Nephron progenitor cell (in vitro differentiated cells): ENCODE measurements at regions not wholly inside any gene's neighbourhood (a gene's known extent, or its start where the extent isn't known, plus 50 kb on each side); places are given as distances from the start of the nearest gene placed in this dataset.

Experiments
- DNase-seq: peaks from one replicate; pipeline ENCODE4 v3.0.0; 2021
- H3K27ac Mint-ChIP-seq: 2 replicates; pipeline ENCODE4 v1.8.0; 2021; ENCODE audit warnings: mild to moderate bottlenecking, moderate library complexity, mixed read lengths
- H3K27me3 Mint-ChIP-seq: 2 replicates; pipeline ENCODE4 v1.8.0; 2021; ENCODE audit warnings: mild to moderate bottlenecking, low read depth, mixed read lengths; ENCODE audit not compliant: poor library complexity
- H3K36me3 Mint-ChIP-seq: 2 replicates; pipeline ENCODE4 v1.8.0; 2021; ENCODE audit warnings: low read depth, mixed read lengths
- H3K4me1 Mint-ChIP-seq: 2 replicates; pipeline ENCODE4 v1.8.0; 2021; ENCODE audit warnings: mixed read lengths
- H3K4me3 Mint-ChIP-seq: 2 replicates; pipeline ENCODE4 v1.8.0; 2021; ENCODE audit warnings: mild to moderate bottlenecking, moderate library complexity, mixed read lengths
- H3K9me3 Mint-ChIP-seq: 2 replicates; pipeline ENCODE4 v1.8.0; 2021; ENCODE audit warnings: mild to moderate bottlenecking, moderate library complexity, mixed read lengths
- CTCF ChIP-seq: fragments of 200-600 bp; sonication (generic); IDR thresholded peaks from 2 replicates; pipeline ENCODE4 v1.5.0; 2021; ENCODE audit warnings: antibody characterized with exemption

- peaks cover 5% of the 10 kb centered on the region for H3K36me3 Mint-ChIP-seq
- H3K4me1 Mint-ChIP-seq = no peaks in the 10 kb centered on the region
- no peak for TF ChIP-seq CTCF
- peaks cover 28% of the 10 kb centered on the region for H3K9me3 Mint-ChIP-seq
- H3K27ac Mint-ChIP-seq = no peak overlapping the region
- no peak for DNase-seq
- H3K4me3 Mint-ChIP-seq = no peak overlapping the region
- peaks cover 8% of the 10 kb centered on the region for H3K27me3 Mint-ChIP-seq
These were observed 86.0 kb upstream of the MAP10 start for GRCh38 chr1:232718928-232719927.

- DNase-seq = no peak
- Mint-ChIP-seq H3K27ac (no peak overlapping the region), H3K27me3 (peaks cover 6% of the 10 kb centered on the region), H3K4me1 (peaks cover 7% of the 10 kb centered on the region), H3K36me3 (peaks cover 5% of the 10 kb centered on the region), H3K4me3 (no peak overlapping the region), H3K9me3 (peaks cover 18% of the 10 kb centered on the region)
- TF ChIP-seq CTCF = no peak
These were observed 82.6 kb upstream of the MAP10 start for GRCh38 chr1:232722626-232723025.

DNA sequence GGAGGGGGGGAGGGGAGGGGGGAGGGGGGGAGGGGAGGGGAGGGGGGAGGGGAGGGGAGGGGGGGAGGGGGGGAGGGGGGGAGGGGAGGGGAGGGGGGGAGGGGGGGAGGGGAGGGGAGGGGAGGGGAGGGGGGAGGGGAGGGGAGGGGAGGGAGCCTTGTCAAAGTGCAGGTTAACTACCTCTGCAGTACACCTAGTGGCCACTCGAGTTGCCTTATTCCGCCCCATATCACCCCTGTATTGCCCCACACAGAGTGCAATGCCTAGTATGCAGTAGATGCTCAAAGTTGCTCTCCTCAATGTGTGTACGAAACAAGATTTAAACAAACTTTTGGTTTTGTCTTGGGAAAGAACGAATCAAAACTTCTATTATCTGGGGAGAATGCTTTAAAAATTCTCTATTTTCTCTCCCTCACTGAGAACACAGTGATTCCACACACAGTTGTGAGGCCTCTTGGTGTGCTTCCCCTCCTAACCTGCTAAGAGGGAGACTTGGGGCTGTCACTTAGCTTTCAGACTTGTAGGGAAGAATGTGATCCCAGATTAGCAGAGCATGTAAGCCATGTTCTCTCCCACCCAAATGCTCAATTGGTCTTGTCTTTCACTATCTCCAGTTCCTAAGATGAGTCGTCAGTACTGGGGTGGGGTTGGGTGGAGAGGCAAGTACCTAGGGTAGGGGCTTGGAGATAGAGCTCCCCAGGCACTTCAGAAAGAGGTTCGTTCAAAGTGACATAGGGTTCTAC is 79.7 kb upstream of the MAP10 start:
- no peak for DNase-seq
- peak overlapping the region; percentile 42 for H3K27ac Mint-ChIP-seq
- H3K4me3 Mint-ChIP-seq = no peak overlapping the region
- peaks cover 11% of the 10 kb centered on the region for H3K4me1 Mint-ChIP-seq
- no peaks in the 10 kb centered on the region for H3K36me3 Mint-ChIP-seq
- no peak for TF ChIP-seq CTCF
- peaks cover 23% of the 10 kb centered on the region for H3K27me3 Mint-ChIP-seq
- H3K9me3 Mint-ChIP-seq = peaks cover 3% of the 10 kb centered on the region

GRCh38 chr1:232726048-232726779 is 79.0 kb upstream of the MAP10 start:
- H3K27me3 Mint-ChIP-seq = peaks cover 24% of the 10 kb centered on the region
- H3K27ac Mint-ChIP-seq = peak overlapping the region; percentile 42
- no peaks in the 10 kb centered on the region for H3K36me3 Mint-ChIP-seq
- no peak overlapping the region for H3K4me3 Mint-ChIP-seq
- peaks cover 3% of the 10 kb centered on the region for H3K9me3 Mint-ChIP-seq
- peaks cover 11% of the 10 kb centered on the region for H3K4me1 Mint-ChIP-seq
- TF ChIP-seq CTCF = no peak
- DNase-seq = no peak

DNA sequence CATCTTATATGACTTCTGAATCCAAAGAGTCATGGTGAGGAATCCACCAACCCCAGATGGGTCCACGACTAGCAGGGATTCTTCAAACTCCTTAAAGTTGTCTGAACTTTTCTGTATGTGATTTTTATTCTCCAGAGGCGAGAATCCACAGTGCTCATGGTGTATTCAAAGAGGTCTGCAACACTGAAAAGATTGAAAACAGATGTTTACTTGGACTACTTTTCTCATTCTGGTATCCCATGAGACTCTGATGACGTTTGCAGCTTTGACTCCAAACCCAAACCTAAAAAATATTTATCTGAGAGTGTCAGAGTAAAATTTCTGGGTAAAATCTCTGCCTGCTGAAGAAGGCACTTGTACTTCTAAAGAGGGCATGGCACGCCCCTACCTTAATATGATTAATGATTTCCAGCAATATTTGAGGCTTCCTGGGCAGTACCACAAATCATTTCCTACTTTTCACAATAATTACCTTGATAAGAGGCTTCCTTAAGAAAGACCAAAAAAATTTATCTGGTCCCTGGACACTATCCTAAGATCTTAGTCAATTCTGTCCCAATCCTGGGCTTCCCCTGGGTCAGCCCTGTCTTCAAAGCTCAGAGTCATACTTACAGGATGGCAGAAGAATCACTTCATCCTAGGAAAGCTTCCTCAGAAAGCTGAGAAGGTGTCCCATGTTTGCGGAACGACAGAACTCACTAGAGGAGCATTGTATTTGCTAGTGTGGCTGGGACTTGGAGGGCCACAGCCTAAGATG is 76.5 kb upstream of the MAP10 start:
- Mint-ChIP-seq H3K9me3 (peaks cover 3% of the 10 kb centered on the region), H3K36me3 (no peaks in the 10 kb centered on the region), H3K4me3 (no peak overlapping the region), H3K27me3 (peaks cover 20% of the 10 kb centered on the region), H3K4me1 (peaks cover 11% of the 10 kb centered on the region), H3K27ac (no peak overlapping the region)
- DNase-seq = no peak
- no peak for TF ChIP-seq CTCF
